ENCODE measurements at regions not wholly inside any gene's neighbourhood (a gene's known extent, or its start where the extent isn't known, plus 50 kb on each side); places are given as distances from the start of the nearest gene placed in this dataset.
"Not testable (repeated sequence)": the region's sequence is repeated elsewhere in the genome, so short reads cannot be mapped to it uniquely, and the experiment has no call there.

GRCh38 chrX:39493168-39493567, 604.6 kb downstream of the BCOR start:
- Histone ChIP-seq H3K9ac (ENCODE audit: low read depth in 1 of 3, low read length in 3 of 3) (no peak overlapping the region), H3K4me3 (ENCODE audit: low read length in 3 of 3) (no peak overlapping the region), H3K27ac (ENCODE audit: low read depth, low read length) (no peak overlapping the region), H3K9me3 (ENCODE audit: control insufficient read depth in 3 of 3, low read length in 3 of 3) (no peaks in the 10 kb centered on the region), H3K4me1 (ENCODE audit: control insufficient read depth in 3 of 3, insufficient read depth in 3 of 3, low read length in 3 of 3) (peaks cover 6 to 16% (median 7%) of the 10 kb centered on the region in 3 donors), H3K36me3 (ENCODE audit: control insufficient read depth in 3 of 3, insufficient read depth in 3 of 3, low read length in 3 of 3) (no peaks in the 10 kb centered on the region), H3K27me3 (ENCODE audit: control insufficient read depth in 3 of 3, insufficient read depth in 3 of 3, low read length in 3 of 3) (peaks cover 0 to 6% (median 0%) of the 10 kb centered on the region in 3 donors)

- H3K27ac ChIP-seq (ENCODE audit: low read depth, low read length); H3K9ac ChIP-seq (ENCODE audit: low read depth in 1 of 3, low read length in 3 of 3); H3K27me3 ChIP-seq (ENCODE audit: control insufficient read depth in 3 of 3, insufficient read depth in 3 of 3, low read length in 3 of 3); H3K36me3 ChIP-seq (ENCODE audit: control insufficient read depth in 3 of 3, insufficient read depth in 3 of 3, low read length in 3 of 3); H3K9me3 ChIP-seq (ENCODE audit: control insufficient read depth in 3 of 3, low read length in 3 of 3); H3K4me3 ChIP-seq (ENCODE audit: low read length in 3 of 3): not testable (repeated sequence)
- peaks cover 4 to 13% (median 7%) of the 10 kb centered on the region in 3 donors for H3K4me1 ChIP-seq (ENCODE audit: control insufficient read depth in 3 of 3, insufficient read depth in 3 of 3, low read length in 3 of 3)
Observed at GRCh38 chrX:39497117-39497516, 600.6 kb downstream of the BCOR start.

GRCh38 chrX:39497702-39498265, 600.0 kb downstream of the BCOR start:
- peaks cover 1 to 6% (median 2%) of the 10 kb centered on the region in 3 donors for H3K4me1 ChIP-seq (ENCODE audit: control insufficient read depth in 3 of 3, insufficient read depth in 3 of 3, low read length in 3 of 3)
- peaks cover 0 to 4% (median 0%) of the 10 kb centered on the region in 3 donors for H3K27me3 ChIP-seq (ENCODE audit: control insufficient read depth in 3 of 3, insufficient read depth in 3 of 3, low read length in 3 of 3)
- H3K9me3 ChIP-seq (ENCODE audit: control insufficient read depth in 3 of 3, low read length in 3 of 3) = no peaks in the 10 kb centered on the region
- H3K27ac ChIP-seq (ENCODE audit: low read depth, low read length) = no peak overlapping the region
- H3K4me3 ChIP-seq (ENCODE audit: low read length in 3 of 3) = no peak overlapping the region
- no peak overlapping the region for H3K9ac ChIP-seq (ENCODE audit: low read depth in 1 of 3, low read length in 3 of 3)
- H3K36me3 ChIP-seq (ENCODE audit: control insufficient read depth in 3 of 3, insufficient read depth in 3 of 3, low read length in 3 of 3) = no peaks in the 10 kb centered on the region

GRCh38 chrX:39499996-39500395, 597.8 kb downstream of the BCOR start:
- Histone ChIP-seq H3K9ac (ENCODE audit: low read depth in 1 of 3, low read length in 3 of 3) (no peak overlapping the region), H3K4me1 (ENCODE audit: control insufficient read depth in 3 of 3, insufficient read depth in 3 of 3, low read length in 3 of 3) (no peaks in the 10 kb centered on the region), H3K27me3 (ENCODE audit: control insufficient read depth in 3 of 3, insufficient read depth in 3 of 3, low read length in 3 of 3) (peaks cover 0 to 9% (median 0%) of the 10 kb centered on the region in 3 donors), H3K9me3 (ENCODE audit: control insufficient read depth in 3 of 3, low read length in 3 of 3) (no peaks in the 10 kb centered on the region), H3K27ac (ENCODE audit: low read depth, low read length) (no peak overlapping the region), H3K36me3 (ENCODE audit: control insufficient read depth in 3 of 3, insufficient read depth in 3 of 3, low read length in 3 of 3) (no peaks in the 10 kb centered on the region), H3K4me3 (ENCODE audit: low read length in 3 of 3) (no peak overlapping the region)

- H3K4me3 ChIP-seq (ENCODE audit: low read length in 3 of 3) = no peak overlapping the region
- no peak overlapping the region for H3K9ac ChIP-seq (ENCODE audit: low read depth in 1 of 3, low read length in 3 of 3)
- H3K36me3 ChIP-seq (ENCODE audit: control insufficient read depth in 3 of 3, insufficient read depth in 3 of 3, low read length in 3 of 3) = no peaks in the 10 kb centered on the region
- no peaks in the 10 kb centered on the region for H3K9me3 ChIP-seq (ENCODE audit: control insufficient read depth in 3 of 3, low read length in 3 of 3)
- peaks cover 0 to 9% (median 0%) of the 10 kb centered on the region in 3 donors for H3K27me3 ChIP-seq (ENCODE audit: control insufficient read depth in 3 of 3, insufficient read depth in 3 of 3, low read length in 3 of 3)
- H3K27ac ChIP-seq (ENCODE audit: low read depth, low read length) = no peak overlapping the region
- H3K4me1 ChIP-seq (ENCODE audit: control insufficient read depth in 3 of 3, insufficient read depth in 3 of 3, low read length in 3 of 3) = peaks cover under 1 to 3% (median under 1%) of the 10 kb centered on the region in 3 donors
Observed at GRCh38 chrX:39501822-39502221, 595.9 kb downstream of the BCOR start.

- H3K9ac ChIP-seq (ENCODE audit: low read depth in 1 of 3, low read length in 3 of 3) = no peak overlapping the region
Observed at GRCh38 chrX:39502486-39502885, 595.3 kb downstream of the BCOR start.

GRCh38 chrX:39504227-39504626, 593.5 kb downstream of the BCOR start:
- no peak overlapping the region for H3K9ac ChIP-seq (ENCODE audit: low read depth in 1 of 3, low read length in 3 of 3)
- peaks cover 0 to 9% (median 0%) of the 10 kb centered on the region in 3 donors for H3K27me3 ChIP-seq (ENCODE audit: control insufficient read depth in 3 of 3, insufficient read depth in 3 of 3, low read length in 3 of 3)
- H3K27ac ChIP-seq (ENCODE audit: low read depth, low read length) = no peak overlapping the region
- peaks cover 3 to 11% (median 9%) of the 10 kb centered on the region in 3 donors for H3K4me1 ChIP-seq (ENCODE audit: control insufficient read depth in 3 of 3, insufficient read depth in 3 of 3, low read length in 3 of 3)
- no peaks in the 10 kb centered on the region for H3K9me3 ChIP-seq (ENCODE audit: control insufficient read depth in 3 of 3, low read length in 3 of 3)
- H3K4me3 ChIP-seq (ENCODE audit: low read length in 3 of 3) = no peak overlapping the region
- no peaks in the 10 kb centered on the region for H3K36me3 ChIP-seq (ENCODE audit: control insufficient read depth in 3 of 3, insufficient read depth in 3 of 3, low read length in 3 of 3)

More at GRCh38 chrX:39502486-39502885, 595.3 kb downstream of the BCOR start:
- peaks cover 3 to 7% (median 7%) of the 10 kb centered on the region in 3 donors for H3K4me1 ChIP-seq (ENCODE audit: control insufficient read depth in 3 of 3, insufficient read depth in 3 of 3, low read length in 3 of 3)
- peaks cover 0 to 9% (median 0%) of the 10 kb centered on the region in 3 donors for H3K27me3 ChIP-seq (ENCODE audit: control insufficient read depth in 3 of 3, insufficient read depth in 3 of 3, low read length in 3 of 3)
- H3K36me3 ChIP-seq (ENCODE audit: control insufficient read depth in 3 of 3, insufficient read depth in 3 of 3, low read length in 3 of 3) = no peaks in the 10 kb centered on the region
- H3K4me3 ChIP-seq (ENCODE audit: low read length in 3 of 3) = no peak overlapping the region
- no peaks in the 10 kb centered on the region for H3K9me3 ChIP-seq (ENCODE audit: control insufficient read depth in 3 of 3, low read length in 3 of 3)
- H3K27ac ChIP-seq (ENCODE audit: low read depth, low read length) = no peak overlapping the region

GRCh38 chrX:39504850-39505259, 592.9 kb downstream of the BCOR start:
- no peaks in the 10 kb centered on the region for H3K36me3 ChIP-seq (ENCODE audit: control insufficient read depth in 3 of 3, insufficient read depth in 3 of 3, low read length in 3 of 3)
- peaks cover 3 to 11% (median 9%) of the 10 kb centered on the region in 3 donors for H3K4me1 ChIP-seq (ENCODE audit: control insufficient read depth in 3 of 3, insufficient read depth in 3 of 3, low read length in 3 of 3)
- H3K4me3 ChIP-seq (ENCODE audit: low read length in 3 of 3) = no peak overlapping the region

GRCh38 chrX:39506131-39506530, 591.6 kb downstream of the BCOR start:
- Histone ChIP-seq H3K9ac (ENCODE audit: low read depth in 1 of 3, low read length in 3 of 3) (no peak overlapping the region), H3K9me3 (ENCODE audit: control insufficient read depth in 3 of 3, low read length in 3 of 3) (peaks cover 0 to 5% (median 0%) of the 10 kb centered on the region in 3 donors), H3K27me3 (ENCODE audit: control insufficient read depth in 3 of 3, insufficient read depth in 3 of 3, low read length in 3 of 3) (peaks cover 0 to 6% (median 0%) of the 10 kb centered on the region in 3 donors), H3K27ac (ENCODE audit: low read depth, low read length) (no peak overlapping the region), H3K4me3 (ENCODE audit: low read length in 3 of 3) (no peak overlapping the region), H3K36me3 (ENCODE audit: control insufficient read depth in 3 of 3, insufficient read depth in 3 of 3, low read length in 3 of 3) (no peaks in the 10 kb centered on the region), H3K4me1 (ENCODE audit: control insufficient read depth in 3 of 3, insufficient read depth in 3 of 3, low read length in 3 of 3) (peaks cover 3 to 11% (median 9%) of the 10 kb centered on the region in 3 donors)

More at GRCh38 chrX:39504850-39505259, 592.9 kb downstream of the BCOR start:
- Histone ChIP-seq H3K9me3 (ENCODE audit: control insufficient read depth in 3 of 3, low read length in 3 of 3) (peaks cover 0 to 5% (median 0%) of the 10 kb centered on the region in 3 donors), H3K27ac (ENCODE audit: low read depth, low read length) (no peak overlapping the region), H3K27me3 (ENCODE audit: control insufficient read depth in 3 of 3, insufficient read depth in 3 of 3, low read length in 3 of 3) (peaks cover 0 to 6% (median 0%) of the 10 kb centered on the region in 3 donors), H3K9ac (ENCODE audit: low read depth in 1 of 3, low read length in 3 of 3) (no peak overlapping the region)

GRCh38 chrX:39507034-39507433, 590.7 kb downstream of the BCOR start:
- peaks cover 0 to 6% (median 0%) of the 10 kb centered on the region in 3 donors for H3K27me3 ChIP-seq (ENCODE audit: control insufficient read depth in 3 of 3, insufficient read depth in 3 of 3, low read length in 3 of 3)
- no peaks in the 10 kb centered on the region for H3K36me3 ChIP-seq (ENCODE audit: control insufficient read depth in 3 of 3, insufficient read depth in 3 of 3, low read length in 3 of 3)
- H3K27ac ChIP-seq (ENCODE audit: low read depth, low read length) = no peak overlapping the region

More at GRCh38 chrX:39507034-39507433, 590.7 kb downstream of the BCOR start:
- H3K4me3 ChIP-seq (ENCODE audit: low read length in 3 of 3) = no peak overlapping the region
- H3K9ac ChIP-seq (ENCODE audit: low read depth in 1 of 3, low read length in 3 of 3) = no peak overlapping the region
- peaks cover 0 to 5% (median 0%) of the 10 kb centered on the region in 3 donors for H3K9me3 ChIP-seq (ENCODE audit: control insufficient read depth in 3 of 3, low read length in 3 of 3)
- peaks cover 3 to 11% (median 9%) of the 10 kb centered on the region in 3 donors for H3K4me1 ChIP-seq (ENCODE audit: control insufficient read depth in 3 of 3, insufficient read depth in 3 of 3, low read length in 3 of 3)

Data from skeletal muscle tissue (tissue), 3 donors.